H1 (cell line): ENCODE measurements at regions not wholly inside any gene's neighbourhood (a gene's known extent, or its start where the extent isn't known, plus 50 kb on each side); places are given as distances from the start of the nearest gene placed in this dataset.

Experiments used
- CTCF ChIA-PET: fragments of 300-600 bp; sonication (Branson Sonifier 250); formaldehyde crosslinking; loops from one replicate; lab custom pipeline; 2021; ENCODE audit not compliant: partially characterized antibody; lab: Charles Lee
- POLR2A ChIA-PET: fragments of 300-600 bp; sonication (Branson Sonifier 250); formaldehyde crosslinking; loops from one replicate; lab custom pipeline; 2021; ENCODE audit warnings: inconsistent platforms; ENCODE audit not compliant: partially characterized antibody; lab: Charles Lee
- DNase-seq, 2 experiments: peaks; one replicate each; pipeline versions ENCODE4 v3.0.0 to v3.0.0-alpha.2; 2010 to 2022; ENCODE audit warnings: low spot score in 2 of 2, low read depth in 1 of 2, mixed read lengths in 1 of 2
- FAIRE-seq: peaks from 2 replicates; lab custom pipeline; 2011; peaks lifted over from hg19 to GRCh38; lab: Jason Lieb, UNC
- H2AFZ ChIP-seq: 2 replicates; pipeline ENCODE4 v1.8.1; 2012; ENCODE audit warnings: low read length, inconsistent platforms
- H2AK5ac ChIP-seq: 2 replicates; pipeline ENCODE4 v1.6.1; 2013; ENCODE audit warnings: low read depth, low read length
- H2BK120ac ChIP-seq: replicated peaks from 2 replicates; pipeline ENCODE3; 2013; ENCODE audit warnings: low read depth, low read length, inconsistent platforms
- H2BK12ac ChIP-seq: 2 replicates; pipeline ENCODE4 v1.6.1; 2013; ENCODE audit warnings: low read depth, low read length
- H2BK15ac ChIP-seq: 2 replicates; pipeline ENCODE4 v1.6.1; 2013; ENCODE audit warnings: low read length
- H2BK20ac ChIP-seq: 2 replicates; pipeline ENCODE4 v1.6.1; 2013; ENCODE audit warnings: low read length
- H2BK5ac ChIP-seq: 2 replicates; pipeline ENCODE4 v1.6.1; 2013; ENCODE audit warnings: low read depth, low read length
- H3K14ac ChIP-seq: 2 replicates; pipeline ENCODE4 v1.6.1; 2013; ENCODE audit warnings: inconsistent platforms; ENCODE audit not compliant: insufficient read length
- H3K18ac ChIP-seq: 2 replicates; pipeline ENCODE4 v1.6.1; 2013; ENCODE audit warnings: low read length; ENCODE audit errors: extremely low read depth
- H3K23ac ChIP-seq: 2 replicates; pipeline ENCODE4 v1.6.1; 2013; ENCODE audit warnings: inconsistent platforms; ENCODE audit not compliant: insufficient read length
- H3K23me2 ChIP-seq: 2 replicates; pipeline ENCODE4 v1.6.1; 2013; ENCODE audit warnings: low read depth, low read length
- H3K27ac ChIP-seq: 2 replicates; pipeline ENCODE4 v1.6.1; 2011; ENCODE audit warnings: low read depth, low read length, inconsistent platforms
- H3K27me3 ChIP-seq, 4 experiments: replicated peaks in 1 of 4; 1 replicate in 1 of 4; 2 replicates in 3 of 4; pipeline versions ENCODE4 v1.6.1 to v1.8.1; 2011 to 2013; ENCODE audit warnings: low read length in 3 of 4, mild to moderate bottlenecking in 3 of 4, inconsistent platforms in 2 of 4, mixed read lengths in 2 of 4, moderate library complexity in 1 of 4; ENCODE audit not compliant: control insufficient read depth in 3 of 4, insufficient read depth in 3 of 4; ENCODE audit errors: extremely low read depth in 1 of 4
- H3K36me3 ChIP-seq, 4 experiments: 2 replicates each; pipeline versions ENCODE4 v1.6.1 to v1.8.1; 2011 to 2013; ENCODE audit warnings: mild to moderate bottlenecking in 4 of 4, low read length in 3 of 4, moderate library complexity in 2 of 4, control low read depth in 1 of 4, inconsistent platforms in 1 of 4; ENCODE audit not compliant: insufficient read depth in 4 of 4, control insufficient read depth in 2 of 4
- H3K4ac ChIP-seq: replicated peaks from 2 replicates; pipeline ENCODE3; 2013; ENCODE audit warnings: low read length, low read depth, mixed read lengths, inconsistent platforms; ENCODE audit not compliant: insufficient read length
- H3K4me1 ChIP-seq, 4 experiments: replicated peaks in 1 of 4; 1 replicate in 1 of 4; 2 replicates in 3 of 4; pipeline versions ENCODE4 v1.6.1 to v1.8.1; 2011 to 2013; ENCODE audit warnings: low read length in 3 of 4, inconsistent platforms in 2 of 4, mixed read lengths in 1 of 4; ENCODE audit not compliant: insufficient read depth in 4 of 4, control insufficient read depth in 3 of 4
- H3K4me2 ChIP-seq, 2 experiments: 2 replicates each; pipeline versions ENCODE4 v1.6.1 to v1.8.1; 2011 to 2013; ENCODE audit warnings: low read depth in 2 of 2, low read length in 2 of 2, control low read depth in 1 of 2, inconsistent platforms in 1 of 2, mild to moderate bottlenecking in 1 of 2; ENCODE audit not compliant: insufficient read depth in 1 of 2
- H3K4me3 ChIP-seq, 4 experiments: fragments of 200-600, 300-600 bp in 1 of 4; sonication (generic), shearing (Covaris generic), sonication (Bioruptor Twin) in 1 of 4; 2 replicates each; pipeline versions ENCODE4 v1.5.1 to v1.8.1; 2011 to 2016; ENCODE audit warnings: low read length in 4 of 4, low read depth in 3 of 4, control low read depth in 2 of 4, inconsistent platforms in 2 of 4, mild to moderate bottlenecking in 2 of 4, mixed read lengths in 1 of 4, moderate library complexity in 1 of 4; ENCODE audit not compliant: insufficient read depth in 2 of 4; ENCODE audit errors: extremely low read depth in 1 of 4
- H3K56ac ChIP-seq: replicated peaks from 2 replicates; pipeline ENCODE3; 2013; ENCODE audit warnings: low read depth, mild to moderate bottlenecking, mixed read lengths, low read length, inconsistent platforms; ENCODE audit not compliant: insufficient read length
- H3K79me1 ChIP-seq: 2 replicates; pipeline ENCODE4 v1.6.1; 2013; ENCODE audit warnings: low read depth, low read length, control low read depth
- H3K79me2 ChIP-seq, 2 experiments: 2 replicates each; pipeline versions ENCODE4 v1.6.1 to v1.8.1; 2012 to 2013; ENCODE audit warnings: low read length in 2 of 2, mild to moderate bottlenecking in 2 of 2, inconsistent platforms in 1 of 2; ENCODE audit not compliant: insufficient read depth in 2 of 2, control insufficient read depth in 1 of 2
- H3K9ac ChIP-seq, 4 experiments: replicated peaks in 1 of 4; 1 replicate in 1 of 4; 2 replicates in 3 of 4; pipeline versions ENCODE4 v1.6.1 to v1.8.1; 2011 to 2013; ENCODE audit warnings: low read depth in 3 of 4, low read length in 3 of 4, control low read depth in 2 of 4, mild to moderate bottlenecking in 2 of 4, moderate library complexity in 2 of 4, inconsistent platforms in 1 of 4; ENCODE audit errors: extremely low read depth in 1 of 4
- H3K9me3 ChIP-seq, 2 experiments: 2 replicates each; pipeline versions ENCODE4 v1.6.1 to v1.8.1; 2012 to 2013; ENCODE audit warnings: mild to moderate bottlenecking in 2 of 2, moderate library complexity in 2 of 2, control low read depth in 1 of 2, inconsistent platforms in 1 of 2, low read depth in 1 of 2, low read length in 1 of 2, mixed read lengths in 1 of 2; ENCODE audit not compliant: insufficient read depth in 2 of 2
- H4K20me1 ChIP-seq, 2 experiments: replicated peaks in 1 of 2; 2 replicates each; pipeline versions ENCODE3 to v1.8.1; 2011 to 2013; ENCODE audit warnings: inconsistent platforms in 2 of 2, low read length in 2 of 2, mild to moderate bottlenecking in 1 of 2; ENCODE audit not compliant: insufficient read depth in 2 of 2, control insufficient read depth in 1 of 2
- H4K5ac ChIP-seq: 2 replicates; pipeline ENCODE4 v1.6.1; 2013; ENCODE audit warnings: low read length, low read depth, mixed read lengths, inconsistent platforms; ENCODE audit not compliant: insufficient read length
- H4K8ac ChIP-seq: 2 replicates; pipeline ENCODE4 v1.8.0; 2013; ENCODE audit warnings: mild to moderate bottlenecking, moderate library complexity, low read length, inconsistent platforms; ENCODE audit not compliant: insufficient read depth; ENCODE audit errors: extremely low read depth
- H4K91ac ChIP-seq: replicated peaks from 2 replicates; pipeline ENCODE3; 2013; ENCODE audit warnings: low read length, mixed read lengths, inconsistent platforms; ENCODE audit not compliant: insufficient read length
- CHD2 ChIP-seq: IDR thresholded peaks from 2 replicates; pipeline ENCODE4 v1.6.1; 2012; ENCODE audit warnings: low read length, improper control_type of control experiment
- HDAC6 ChIP-seq: IDR thresholded peaks from one replicate; pipeline ENCODE4 v1.7.1; 2012; ENCODE audit warnings: low read depth, mild to moderate bottlenecking, inconsistent platforms, low read length, moderate library complexity
- RAD21 ChIP-seq, 2 experiments: IDR thresholded peaks in 1 of 2; conservative IDR thresholded peaks in 1 of 2; 2 replicates each; pipeline ENCODE4 v1.6.1; 2011; ENCODE audit warnings: low read depth in 2 of 2, low read length in 2 of 2, improper control_type of control experiment in 1 of 2, inconsistent platforms in 1 of 2, mild to moderate bottlenecking in 1 of 2, moderate library complexity in 1 of 2
- WGBS, 2 experiments: shearing (Covaris generic) in 1 of 2; methylation state at CpG; one replicate each; pipeline versions ENCODE4 v1.1.6 to v1.1.7; 2013 to 2015; ENCODE audit warnings: low lambda C conversion rate in 2 of 2, mixed read lengths in 2 of 2, inconsistent platforms in 1 of 2, low coverage in 1 of 2, missing lambda C conversion rate in 1 of 2; ENCODE audit not compliant: insufficient replicate concordance in 2 of 2, insufficient coverage in 1 of 2, insufficient read length in 1 of 2; ENCODE audit errors: extremely low coverage in 1 of 2, missing lambda C conversion rate in 1 of 2; 5-methylcytosine and 5-hydroxymethylcytosine counted together
- TF ChIP-seq, protein P1 (sequence below), 3 experiments: IDR thresholded peaks; 1 replicate in 2 of 3; 2 replicates in 1 of 3; pipeline versions ENCODE4 v1.5.1 to v1.6.1; 2011; ENCODE audit warnings: low read length in 3 of 3, mild to moderate bottlenecking in 3 of 3, inconsistent platforms in 2 of 3, low read depth in 1 of 3, moderate library complexity in 1 of 3; ENCODE audit not compliant: insufficient read depth in 1 of 3; ENCODE audit errors: control extremely low read depth in 1 of 3
- TF ChIP-seq, protein P2 (sequence below): IDR thresholded peaks from 2 replicates; pipeline ENCODE4 v1.6.1; 2011; ENCODE audit warnings: low read depth, mild to moderate bottlenecking, low read length; ENCODE audit not compliant: insufficient read depth

DNA sequence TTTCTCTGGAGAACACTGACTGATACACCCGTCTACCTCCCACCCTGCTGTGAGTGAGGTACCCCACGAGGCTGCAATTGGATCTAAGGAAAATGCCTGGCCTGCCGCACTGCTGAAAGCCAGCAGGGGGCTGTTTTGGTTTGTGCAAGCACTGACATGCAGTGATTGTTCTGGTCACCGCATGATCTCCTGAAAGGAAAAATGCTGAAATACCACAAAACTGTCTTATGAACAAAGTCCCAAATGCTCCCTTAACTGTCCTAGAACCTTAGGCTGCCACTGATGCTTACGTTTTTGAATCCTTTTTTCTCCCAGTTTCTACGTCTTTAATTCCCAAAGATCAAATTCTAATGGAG lies 132.7 kb downstream of the JCAD start:
- Histone ChIP-seq H3K79me2 (no peaks in the 10 kb centered on the region), H3K27ac (no peak overlapping the region), H2BK120ac (no peak overlapping the region), H4K91ac (no peak overlapping the region), H3K14ac (no peak overlapping the region), H3K56ac (no peak overlapping the region), H4K5ac (no peak overlapping the region), H3K79me1 (no peaks in the 10 kb centered on the region), H2BK20ac (no peak overlapping the region), H3K9me3 (no peaks in the 10 kb centered on the region), H4K20me1 (no peaks in the 10 kb centered on the region), H2BK15ac (no peak overlapping the region), H3K18ac (no peak overlapping the region), H2BK5ac (no peak overlapping the region), H3K27me3 (no peaks in the 10 kb centered on the region), H3K4me3 (no peak overlapping the region), H2AFZ (0 out of 2 replicates have a peak overlapping the region, but pooled peaks have one; percentile 37), H3K4me1 (peaks cover 0 to 4% (median under 1%) of the 10 kb centered on the region in 4 experiments; a peak in 2 of 7 replicates), H3K4me2 (no peak overlapping the region), H2BK12ac (no peak overlapping the region), H3K23ac (no peak overlapping the region), H3K36me3 (no peaks in the 10 kb centered on the region), H2AK5ac (no peak overlapping the region), H3K4ac (no peak overlapping the region), H4K8ac (no peak overlapping the region), H3K23me2 (peaks cover 2% of the 10 kb centered on the region; the same call in 1 of the 2 replicates), H3K9ac (no peak overlapping the region)
- 81% methylated on average over 6 of the region's 6 CpGs; no CpG with 5 or more reads in 1 of the 2 experiments for WGBS, 2 experiments
- ChIA-PET POLR2A (no interaction called here), CTCF (no interaction called here)
- DNase-seq: no peak
- TF ChIP-seq CHD2 (no peak), HDAC6 (no peak), RAD21 (IDR thresholded peaks at IDR 0.05 in 1 of 2, conservative IDR thresholded peaks at IDR 0.05 in 1 of 2; ENCODE audit: low read depth in 2 of 2, low read length in 2 of 2) (peak in 1 of 2 experiments; percentile 32; a peak in 1 of 4 replicates)
- TF ChIP-seq, protein P1, sequence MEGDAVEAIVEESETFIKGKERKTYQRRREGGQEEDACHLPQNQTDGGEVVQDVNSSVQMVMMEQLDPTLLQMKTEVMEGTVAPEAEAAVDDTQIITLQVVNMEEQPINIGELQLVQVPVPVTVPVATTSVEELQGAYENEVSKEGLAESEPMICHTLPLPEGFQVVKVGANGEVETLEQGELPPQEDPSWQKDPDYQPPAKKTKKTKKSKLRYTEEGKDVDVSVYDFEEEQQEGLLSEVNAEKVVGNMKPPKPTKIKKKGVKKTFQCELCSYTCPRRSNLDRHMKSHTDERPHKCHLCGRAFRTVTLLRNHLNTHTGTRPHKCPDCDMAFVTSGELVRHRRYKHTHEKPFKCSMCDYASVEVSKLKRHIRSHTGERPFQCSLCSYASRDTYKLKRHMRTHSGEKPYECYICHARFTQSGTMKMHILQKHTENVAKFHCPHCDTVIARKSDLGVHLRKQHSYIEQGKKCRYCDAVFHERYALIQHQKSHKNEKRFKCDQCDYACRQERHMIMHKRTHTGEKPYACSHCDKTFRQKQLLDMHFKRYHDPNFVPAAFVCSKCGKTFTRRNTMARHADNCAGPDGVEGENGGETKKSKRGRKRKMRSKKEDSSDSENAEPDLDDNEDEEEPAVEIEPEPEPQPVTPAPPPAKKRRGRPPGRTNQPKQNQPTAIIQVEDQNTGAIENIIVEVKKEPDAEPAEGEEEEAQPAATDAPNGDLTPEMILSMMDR (IDR thresholded peaks at IDR 0.05; ENCODE audit: control extremely low read depth in 1 of 3, insufficient read depth in 1 of 3, low read depth in 1 of 3, low read length in 3 of 3): peak in 2 of 3 experiments; percentile 17 to 29; a peak in 2 of 4 replicates
- TF ChIP-seq, protein P2, sequence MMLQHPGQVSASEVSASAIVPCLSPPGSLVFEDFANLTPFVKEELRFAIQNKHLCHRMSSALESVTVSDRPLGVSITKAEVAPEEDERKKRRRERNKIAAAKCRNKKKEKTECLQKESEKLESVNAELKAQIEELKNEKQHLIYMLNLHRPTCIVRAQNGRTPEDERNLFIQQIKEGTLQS: no peak
- FAIRE-seq: no peak
